Endothelial cell of umbilical vein (primary cell): ENCODE measurements at regions not wholly inside any gene's neighbourhood (a gene's known extent, or its start where the extent isn't known, plus 50 kb on each side); places are given as distances from the start of the nearest gene placed in this dataset.

Experiments used
- BruUV-seq: library from RNA; stranded (reverse); fragments of 400-500 nt; replicated peaks from 2 replicates; lab custom pipeline; 2021; lab: Mats Ljungman, UMichigan
- CTCF ChIA-PET: fragments of 300-600, 350-600 bp; sonication (Branson Sonifier 250); formaldehyde crosslinking; loops from one replicate; lab custom pipeline; 2021; ENCODE audit warnings: antibody characterized with exemption, inconsistent platforms; lab: Charles Lee
- POLR2A ChIA-PET: fragments of 300-600, 350-600 bp; sonication (Branson Sonifier 250); formaldehyde crosslinking; loops from one replicate; lab custom pipeline; 2021; ENCODE audit warnings: antibody characterized with exemption, inconsistent platforms; lab: Charles Lee
- DNase-seq: peaks from one replicate; pipeline ENCODE4 v3.0.0-alpha.2; 2011; ENCODE audit warnings: low read depth, low spot score
- FAIRE-seq: peaks from 2 replicates; lab custom pipeline; 2011; peaks lifted over from hg19 to GRCh38; lab: Jason Lieb, UNC
- H2AFZ ChIP-seq: 2 replicates; pipeline ENCODE4 v1.6.0; 2012; ENCODE audit warnings: low read depth, low read length, control low read depth, inconsistent platforms
- H3K27ac ChIP-seq: 2 replicates; pipeline ENCODE4 v1.5.1; 2011; ENCODE audit warnings: low read depth, mild to moderate bottlenecking, control low read depth, low read length, moderate library complexity; ENCODE audit not compliant: insufficient read depth
- H3K27me3 ChIP-seq, 2 experiments: 2 replicates each; pipeline versions ENCODE4 v1.6.0 to v1.6.1; 2011; ENCODE audit warnings: low read length in 2 of 2, mixed read lengths in 1 of 2; ENCODE audit not compliant: control insufficient read depth in 2 of 2, insufficient read depth in 2 of 2
- H3K36me3 ChIP-seq, 2 experiments: 2 replicates in 1 of 2; 3 replicates in 1 of 2; pipeline ENCODE4 v1.5.1; 2011; ENCODE audit warnings: low read length in 2 of 2, mild to moderate bottlenecking in 1 of 2, moderate library complexity in 1 of 2; ENCODE audit not compliant: control insufficient read depth in 2 of 2, insufficient read depth in 2 of 2; ENCODE audit errors: extremely low read depth in 1 of 2
- H3K4me1 ChIP-seq: 3 replicates; pipeline ENCODE4 v1.5.1; 2011; ENCODE audit warnings: mild to moderate bottlenecking, low read length; ENCODE audit not compliant: control insufficient read depth, insufficient read depth; ENCODE audit errors: extremely low read depth
- H3K4me2 ChIP-seq: 2 replicates; pipeline ENCODE4 v1.6.1; 2011; ENCODE audit warnings: low read length, control low read depth, mixed read lengths; ENCODE audit not compliant: insufficient read depth
- H3K4me3 ChIP-seq, 3 experiments: fragments of 200-600 bp in 1 of 3; sonication (generic), shearing (Covaris generic) in 1 of 3; replicated peaks in 1 of 3; 2 replicates each; pipeline ENCODE4 v1.5.1; 2011 to 2016; ENCODE audit warnings: control low read depth in 3 of 3, low read length in 3 of 3, mild to moderate bottlenecking in 2 of 3, inconsistent platforms in 1 of 3, low read depth in 1 of 3, moderate library complexity in 1 of 3; ENCODE audit not compliant: insufficient read depth in 1 of 3
- H3K79me2 ChIP-seq: 2 replicates; pipeline ENCODE4 v1.6.0; 2012; ENCODE audit warnings: low read length, inconsistent platforms; ENCODE audit not compliant: control insufficient read depth, insufficient read depth
- H3K9ac ChIP-seq: replicated peaks from 2 replicates; pipeline ENCODE3; 2011; ENCODE audit warnings: low read length, control low read depth; ENCODE audit not compliant: insufficient read depth; ENCODE audit errors: extremely low read depth
- H3K9me1 ChIP-seq: replicated peaks from 3 replicates; pipeline ENCODE4 v1.6.0; 2011; ENCODE audit warnings: mild to moderate bottlenecking, low read length; ENCODE audit not compliant: control insufficient read depth, insufficient read depth; ENCODE audit errors: extremely low read depth
- H3K9me3 ChIP-seq: replicated peaks from 2 replicates; pipeline ENCODE4 v1.5.1; 2012; ENCODE audit warnings: low read length, inconsistent platforms; ENCODE audit not compliant: control insufficient read depth, insufficient read depth
- H4K20me1 ChIP-seq: replicated peaks from 2 replicates; pipeline ENCODE3; 2011; ENCODE audit warnings: mild to moderate bottlenecking, low read length; ENCODE audit not compliant: control insufficient read depth, insufficient read depth; ENCODE audit errors: extremely low read depth
- CTCF ChIP-seq, 2 donors: IDR thresholded peaks; 1 replicate in 1 of 2; 2 replicates in 1 of 2; pipeline ENCODE4 v1.5.1; 2011; ENCODE audit warnings: low read length in 2 of 2, mild to moderate bottlenecking in 2 of 2, moderate library complexity in 2 of 2, control low read depth in 1 of 2, inconsistent platforms in 1 of 2, low read depth in 1 of 2; ENCODE audit not compliant: insufficient read depth in 1 of 2; ENCODE audit errors: extremely low read depth in 1 of 2
- EZH2 ChIP-seq: IDR thresholded peaks from 2 replicates; pipeline ENCODE4 v1.6.1; 2012; ENCODE audit warnings: borderline replicate concordance, low read depth, mild to moderate bottlenecking, moderate library complexity, low read length, inconsistent platforms; ENCODE audit not compliant: severe bottlenecking
- FOS ChIP-seq: IDR thresholded peaks from 2 replicates; pipeline ENCODE4 v1.6.1; 2011; ENCODE audit warnings: mild to moderate bottlenecking, low read length, moderate library complexity, borderline replicate concordance; ENCODE audit not compliant: insufficient read depth
- GATA2 ChIP-seq: IDR thresholded peaks from 2 replicates; pipeline ENCODE4 v1.7.0; 2011; ENCODE audit warnings: low read depth, mild to moderate bottlenecking, moderate library complexity, mixed read lengths, low read length; ENCODE audit not compliant: insufficient read length, insufficient read depth
- JUN ChIP-seq: IDR thresholded peaks from 2 replicates; pipeline ENCODE4 v1.6.1; 2011; ENCODE audit warnings: borderline replicate concordance, low read depth; ENCODE audit not compliant: insufficient read length, insufficient read depth
- MAX ChIP-seq: IDR thresholded peaks from 2 replicates; pipeline ENCODE4 v1.6.1; 2011; ENCODE audit not compliant: insufficient read depth, insufficient read length
- MYC ChIP-seq: IDR thresholded peaks from one replicate; pipeline ENCODE4 v1.6.1; 2011; ENCODE audit warnings: mild to moderate bottlenecking, low read depth, low read length
- POLR2A ChIP-seq: IDR thresholded peaks from 2 replicates; pipeline ENCODE4 v1.6.1; 2012; ENCODE audit warnings: low read depth, mild to moderate bottlenecking, control low read depth, low read length
- POLR2AphosphoS5 ChIP-seq: IDR thresholded peaks from 2 replicates; pipeline ENCODE4 v1.6.1; 2012; ENCODE audit warnings: low read depth, mild to moderate bottlenecking, control low read depth, low read length, moderate library complexity; ENCODE audit not compliant: insufficient read depth
- dilution Hi-C: fragments of 300-500 bp; cut with MboI; formaldehyde crosslinking; loops from one replicate; pipeline ENCODE4 v1.15.0; 2019; ENCODE audit warnings: low sequenced_read_pairs; ENCODE audit not compliant: extremely low pct_ligation_motif_present
- intact Hi-C: fragments of 100-400 bp; cut with micrococcal nuclease; formaldehyde crosslinking; loops from one replicate; pipeline ENCODE4 v1.10.0; 2022

GRCh38 chr9:107212613-107213012, 70.5 kb upstream of the RAD23B start:
- Histone ChIP-seq H3K9ac (no peak overlapping the region), H3K9me3 (no peaks in the 10 kb centered on the region), H3K79me2 (no peaks in the 10 kb centered on the region), H3K27me3 (no peaks in the 10 kb centered on the region), H3K4me3 (no peak overlapping the region), H2AFZ (no peak overlapping the region), H3K9me1 (no peaks in the 10 kb centered on the region), H4K20me1 (no peaks in the 10 kb centered on the region), H3K4me1 (no peaks in the 10 kb centered on the region), H3K27ac (no peak overlapping the region), H3K36me3 (no peaks in the 10 kb centered on the region), H3K4me2 (no peak overlapping the region)
- TF ChIP-seq EZH2 (no peak), FOS (no peak), POLR2AphosphoS5 (no peak), CTCF (IDR thresholded peaks at IDR 0.05; ENCODE audit: extremely low read depth in 1 of 2, insufficient read depth in 1 of 2, low read depth in 1 of 2, low read length in 2 of 2) (no peak), GATA2 (no peak), POLR2A (no peak), MYC (no peak), MAX (no peak), JUN (no peak)
- CTCF ChIA-PET: no interaction called here
- DNase-seq (no peak), FAIRE-seq (no peak)
- no TSS peak for BruUV-seq
- dilution Hi-C loops (no loop called here), intact Hi-C loops (no loop called here)
- POLR2A ChIA-PET: no interaction called here
